ENCODE measurements at regions not wholly inside any gene's neighbourhood (a gene's known extent, or its start where the extent isn't known, plus 50 kb on each side); places are given as distances from the start of the nearest gene placed in this dataset.
"Not testable (repeated sequence)": the region's sequence is repeated elsewhere in the genome, so short reads cannot be mapped to it uniquely, and the experiment has no call there.

DNA sequence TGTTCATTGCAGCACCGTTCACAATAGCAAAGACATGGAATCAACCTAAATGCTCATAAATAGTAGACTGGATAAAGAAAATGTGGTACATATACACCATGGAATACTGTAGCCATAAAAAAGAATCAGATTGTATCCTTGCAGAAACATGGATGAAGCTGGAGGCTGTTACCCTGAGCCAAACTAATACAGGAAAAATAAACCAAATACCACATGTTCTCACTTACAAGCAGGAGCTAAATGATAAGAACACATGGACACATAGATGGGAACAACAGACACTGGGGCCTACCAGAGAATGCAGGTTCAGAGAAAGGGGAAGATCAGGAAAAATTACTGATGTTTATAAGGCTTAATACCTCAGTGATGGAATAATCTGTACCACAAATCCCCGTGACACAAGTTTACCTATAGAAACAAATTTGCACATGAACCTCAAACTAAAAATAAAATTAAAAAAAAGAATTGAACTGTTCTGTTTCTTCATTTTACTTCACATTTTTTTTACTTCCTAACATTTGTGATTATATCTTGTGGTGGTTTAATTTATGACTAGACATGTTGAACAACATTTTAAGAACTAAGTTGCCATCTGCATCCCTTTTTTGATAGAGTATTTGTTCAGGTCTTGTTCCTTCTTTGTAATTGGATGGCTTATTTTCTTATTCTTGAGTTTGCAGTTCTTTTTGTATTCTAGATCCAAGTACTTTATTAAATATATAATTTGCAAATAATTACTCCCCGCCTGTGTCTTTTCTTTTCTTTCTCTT, 835.2 kb downstream of the FSCB start:
- in situ Hi-C loops (cut with MboI; ENCODE audit: low pct_unique_long_range_greater_than_20kb, low sequenced_read_pairs) = no loop called here
- no peak for DNase-seq

GRCh38 chr14:43669355-43669754, 837.7 kb downstream of the FSCB start:
- DNase-seq = no peak

GRCh38 chr14:43665570-43666267, 841.4 kb downstream of the FSCB start:
- in situ Hi-C loops (cut with MboI; ENCODE audit: low pct_unique_long_range_greater_than_20kb, low sequenced_read_pairs) = no loop called here
- DNase-seq = no peak

More at GRCh38 chr14:43669355-43669754, 837.7 kb downstream of the FSCB start:
- in situ Hi-C loops (cut with MboI; ENCODE audit: low pct_unique_long_range_greater_than_20kb, low sequenced_read_pairs) = no loop called here

DNA sequence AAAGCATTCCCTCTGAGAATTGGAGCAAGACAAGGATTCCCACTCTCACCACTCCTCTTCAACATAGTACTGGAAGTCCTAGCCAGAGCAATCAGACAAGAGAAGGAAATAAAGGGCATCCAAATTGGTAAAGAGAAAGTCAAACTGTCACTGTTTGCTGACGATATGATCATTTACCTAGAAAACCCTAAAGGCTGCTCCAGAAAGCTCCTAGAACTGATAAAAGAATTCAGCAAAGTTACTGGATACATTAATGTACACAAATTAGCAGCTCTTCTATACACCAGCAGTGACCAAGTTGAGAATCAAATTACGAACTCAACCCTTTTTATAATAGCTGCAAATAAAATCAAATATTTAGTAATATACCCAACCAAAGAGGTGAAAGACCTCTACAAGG, 851.9 kb downstream of the FSCB start:
- in situ Hi-C loops (cut with MboI; ENCODE audit: low pct_unique_long_range_greater_than_20kb, low sequenced_read_pairs); DNase-seq: not testable (repeated sequence)

GRCh38 chr14:43651896-43652295, 855.2 kb downstream of the FSCB start:
- in situ Hi-C loops (cut with MboI; ENCODE audit: low pct_unique_long_range_greater_than_20kb, low sequenced_read_pairs) = no loop called here
- DNase-seq = no peak

- in situ Hi-C loops (cut with MboI; ENCODE audit: low pct_unique_long_range_greater_than_20kb, low sequenced_read_pairs) = no loop called here
- DNase-seq = no peak
These were observed 855.8 kb downstream of the FSCB start for GRCh38 chr14:43651185-43651787.

- in situ Hi-C loops (cut with MboI; ENCODE audit: low pct_unique_long_range_greater_than_20kb, low sequenced_read_pairs) = no loop called here
- DNase-seq = no peak
These were observed 857.6 kb downstream of the FSCB start for GRCh38 chr14:43649508-43649907.

GRCh38 chr14:43647302-43647701, 859.8 kb downstream of the FSCB start:
- in situ Hi-C loops (cut with MboI; ENCODE audit: low pct_unique_long_range_greater_than_20kb, low sequenced_read_pairs) = no loop called here
- DNase-seq = no peak

GRCh38 chr14:43640718-43641267, 866.3 kb downstream of the FSCB start:
- no peak for DNase-seq
- in situ Hi-C loops (cut with MboI; ENCODE audit: low pct_unique_long_range_greater_than_20kb, low sequenced_read_pairs) = no loop called here

GRCh38 chr14:43625294-43625693, 881.8 kb downstream of the FSCB start:
- in situ Hi-C loops (cut with MboI; ENCODE audit: low pct_unique_long_range_greater_than_20kb, low sequenced_read_pairs) = no loop called here
- no peak for DNase-seq

DNA sequence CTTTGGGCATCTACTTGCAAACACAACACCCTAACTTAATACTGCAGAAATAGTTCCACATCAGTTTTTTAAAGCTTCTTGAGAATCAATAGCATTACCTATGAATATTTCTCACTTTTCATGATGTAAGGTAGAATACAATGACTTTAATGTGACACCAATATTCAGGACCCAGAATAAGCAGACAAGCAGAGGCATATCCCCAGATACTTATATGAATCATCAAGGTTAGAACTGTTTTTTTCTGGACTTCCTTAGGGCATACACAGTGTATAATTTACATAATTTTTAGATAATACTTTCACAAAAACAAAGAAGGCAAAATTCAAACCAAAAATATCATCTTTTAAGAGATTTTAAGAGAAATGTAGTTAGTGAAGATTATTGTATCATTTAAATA, 885.8 kb downstream of the FSCB start:
- in situ Hi-C loops (cut with MboI; ENCODE audit: low pct_unique_long_range_greater_than_20kb, low sequenced_read_pairs) = no loop called here
- DNase-seq = no peak

- in situ Hi-C loops (cut with MboI; ENCODE audit: low pct_unique_long_range_greater_than_20kb, low sequenced_read_pairs) = no loop called here
- no peak for DNase-seq
These were observed 911.8 kb downstream of the FSCB start for GRCh38 chr14:43595096-43595772.

DNA sequence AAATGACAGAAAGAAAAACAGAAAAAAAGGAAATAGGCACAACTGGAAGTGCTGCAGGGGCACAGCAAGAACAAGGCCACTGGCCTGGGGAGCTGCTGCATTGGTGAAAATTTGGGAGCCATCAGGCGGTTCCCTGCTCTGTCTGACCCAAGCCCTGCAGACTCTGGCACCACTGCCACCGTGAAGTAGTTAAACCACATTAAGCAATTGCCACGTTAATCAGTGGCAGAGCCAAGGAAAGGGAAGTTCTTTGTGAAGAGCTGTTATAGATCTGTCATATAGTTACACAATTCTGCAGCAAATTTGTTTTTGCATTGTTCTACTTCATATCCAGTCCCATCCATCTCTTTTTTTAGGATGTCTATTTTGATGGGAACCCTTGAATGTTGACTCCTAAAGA, 915.3 kb downstream of the FSCB start:
- in situ Hi-C loops (cut with MboI; ENCODE audit: low pct_unique_long_range_greater_than_20kb, low sequenced_read_pairs) = no loop called here
- no peak for DNase-seq

- DNase-seq = no peak
- in situ Hi-C loops (cut with MboI; ENCODE audit: low pct_unique_long_range_greater_than_20kb, low sequenced_read_pairs) = no loop called here
These were observed 919.9 kb downstream of the FSCB start for GRCh38 chr14:43587183-43587582.

DNA sequence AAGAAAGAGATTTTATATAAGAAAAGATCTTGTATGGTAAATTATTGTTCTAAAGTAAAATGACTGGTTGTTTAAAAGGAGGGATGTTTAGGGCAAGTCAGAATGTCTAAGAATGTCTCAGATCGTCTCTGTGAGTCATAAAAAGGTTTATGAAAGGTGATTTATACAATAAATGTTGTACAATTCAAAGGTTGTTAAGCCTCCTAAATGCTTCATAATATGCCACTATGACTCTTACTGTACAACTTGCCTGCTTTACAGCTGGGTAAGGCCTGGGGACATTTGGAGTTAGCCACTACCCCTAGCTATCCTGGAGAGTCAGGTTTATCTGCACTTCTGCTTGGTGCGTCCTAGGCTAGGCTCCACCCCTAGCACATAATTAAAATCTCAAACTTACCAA, 927.4 kb downstream of the FSCB start:
- DNase-seq = no peak
- in situ Hi-C loops (cut with MboI; ENCODE audit: low pct_unique_long_range_greater_than_20kb, low sequenced_read_pairs) = no loop called here

- in situ Hi-C loops (cut with MboI; ENCODE audit: low pct_unique_long_range_greater_than_20kb, low sequenced_read_pairs) = no loop called here
- DNase-seq = no peak
These were observed 939.1 kb downstream of the FSCB start for GRCh38 chr14:43568022-43568421.

DNA sequence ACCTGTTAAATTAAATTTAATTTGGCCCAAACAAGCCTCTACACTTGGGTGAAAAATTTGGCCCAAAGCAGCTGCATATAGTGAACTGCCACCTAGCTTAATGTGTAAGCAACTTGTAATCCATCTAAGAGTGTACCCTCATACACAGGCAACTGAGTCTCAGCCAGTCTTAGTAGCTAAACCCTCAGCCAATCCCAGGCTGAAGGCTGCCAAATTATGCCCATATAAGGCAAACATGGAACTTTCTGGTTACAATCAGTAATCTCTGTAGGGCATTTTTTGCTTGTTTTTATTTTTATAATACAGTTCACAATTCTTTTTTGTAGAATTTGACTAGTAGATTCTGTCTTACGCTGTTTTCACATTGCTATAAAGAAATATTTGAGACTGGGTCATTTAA, 958.7 kb downstream of the FSCB start:
- in situ Hi-C loops (cut with MboI; ENCODE audit: low pct_unique_long_range_greater_than_20kb, low sequenced_read_pairs) = no loop called here
- DNase-seq = no peak

GRCh38 chr14:43547596-43547995, 959.5 kb downstream of the FSCB start:
- in situ Hi-C loops (cut with MboI; ENCODE audit: low pct_unique_long_range_greater_than_20kb, low sequenced_read_pairs); DNase-seq: not testable (repeated sequence)

DNA sequence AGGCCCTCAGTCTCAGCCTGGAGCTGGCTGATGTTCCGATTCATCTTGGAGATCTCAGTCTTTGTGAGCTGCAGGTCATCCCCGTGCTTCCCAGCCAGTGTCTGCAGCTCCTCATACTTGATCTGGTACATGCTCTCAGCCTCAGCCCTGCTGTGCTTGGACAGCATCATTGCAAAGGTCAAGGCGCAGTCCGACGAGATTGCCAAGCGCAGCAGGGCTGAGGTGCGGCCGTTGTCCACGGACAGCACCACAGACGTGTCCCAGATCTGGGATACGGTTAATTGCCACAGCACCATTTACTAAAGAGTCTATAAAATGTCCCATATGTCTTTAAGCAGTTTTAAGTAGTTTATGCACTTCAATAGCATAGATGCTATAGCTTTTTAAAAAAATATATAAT, 965.7 kb downstream of the FSCB start:
- DNase-seq = no peak
- in situ Hi-C loops (cut with MboI; ENCODE audit: low pct_unique_long_range_greater_than_20kb, low sequenced_read_pairs) = no loop called here

DNA sequence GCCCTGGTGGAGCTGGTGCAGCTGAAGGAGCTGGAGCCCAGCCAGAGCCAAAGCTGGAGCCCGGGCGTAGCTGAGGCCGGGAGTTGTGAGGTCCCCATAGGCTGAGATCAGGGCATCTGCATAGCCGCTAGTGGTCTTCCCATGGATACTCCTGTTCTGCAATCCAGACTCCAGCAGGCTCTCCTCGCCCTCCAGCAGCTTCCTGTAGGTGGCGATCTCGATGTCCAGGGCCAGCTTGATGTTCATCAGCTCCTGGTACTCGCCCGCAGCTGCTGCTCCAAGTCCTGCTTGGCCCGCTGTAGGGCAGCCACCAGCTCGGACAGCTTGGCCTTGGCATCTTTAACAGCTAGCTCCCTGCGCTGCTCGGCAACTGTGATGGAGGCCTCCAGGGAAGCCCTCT, 966.1 kb downstream of the FSCB start:
- DNase-seq = no peak
- in situ Hi-C loops (cut with MboI; ENCODE audit: low pct_unique_long_range_greater_than_20kb, low sequenced_read_pairs) = no loop called here
